Activated naive CD4-positive, alpha-beta T cell treated with anti-CD3 and anti-CD28 coated beads, Interleukin-2, amount 50 U/mL, for 24 hours (primary cell): ENCODE measurements at regions not wholly inside any gene's neighbourhood (a gene's known extent, or its start where the extent isn't known, plus 50 kb on each side); places are given as distances from the start of the nearest gene placed in this dataset.

Source experiments
- H3K27ac Mint-ChIP-seq: one replicate; pipeline ENCODE4 v1.8.0; 2021; ENCODE audit warnings: mild to moderate bottlenecking, mixed read lengths
- H3K27me3 Mint-ChIP-seq: one replicate; pipeline ENCODE4 v1.8.0; 2021; ENCODE audit warnings: mixed read lengths
- H3K36me3 Mint-ChIP-seq: one replicate; pipeline ENCODE4 v1.8.0; 2021; ENCODE audit warnings: mixed read lengths
- H3K4me1 Mint-ChIP-seq: one replicate; pipeline ENCODE4 v1.8.0; 2021; ENCODE audit warnings: mixed read lengths
- H3K4me3 Mint-ChIP-seq: one replicate; pipeline ENCODE4 v1.8.0; 2021; ENCODE audit warnings: mild to moderate bottlenecking, mixed read lengths
- H3K9me3 Mint-ChIP-seq: one replicate; pipeline ENCODE4 v1.8.0; 2021; ENCODE audit warnings: mixed read lengths

DNA sequence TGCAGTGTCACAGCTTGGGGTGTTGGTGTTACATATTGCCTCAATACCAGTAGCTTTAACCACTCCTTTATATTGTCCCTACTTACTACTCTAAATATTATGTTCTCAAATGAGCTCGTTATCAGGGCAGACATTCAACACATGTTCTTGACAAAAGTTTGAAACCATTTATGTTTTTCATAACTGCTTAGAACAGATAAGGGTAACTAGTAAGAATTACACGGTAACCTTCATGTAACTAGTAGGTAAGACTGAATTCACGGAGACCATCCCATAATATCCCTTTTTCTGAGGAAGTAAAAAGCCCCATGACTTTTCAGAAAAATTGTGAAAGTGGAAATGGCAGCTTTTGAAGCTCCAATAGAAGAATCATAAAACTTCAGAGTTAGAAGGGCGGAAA is 59.6 kb upstream of the CENPW start:
- H3K36me3 Mint-ChIP-seq, result no peaks in the 10 kb centered on the region
- no peak overlapping the region for H3K4me3 Mint-ChIP-seq
- H3K27me3 Mint-ChIP-seq, result peaks cover 6% of the 10 kb centered on the region
- no peaks in the 10 kb centered on the region for H3K4me1 Mint-ChIP-seq
- H3K9me3 Mint-ChIP-seq, result no peaks in the 10 kb centered on the region
- H3K27ac Mint-ChIP-seq, result no peak overlapping the region

- Mint-ChIP-seq H3K9me3 (no peaks in the 10 kb centered on the region), H3K4me1 (no peaks in the 10 kb centered on the region), H3K36me3 (no peaks in the 10 kb centered on the region), H3K4me3 (no peak overlapping the region), H3K27ac (no peak overlapping the region), H3K27me3 (peaks cover 6% of the 10 kb centered on the region)
Measured at GRCh38 chr6:126285871-126286365, 54.0 kb upstream of the CENPW start.
